ENCODE measurements at regions not wholly inside any gene's neighbourhood (a gene's known extent, or its start where the extent isn't known, plus 50 kb on each side); places are given as distances from the start of the nearest gene placed in this dataset.

- TF ChIP-seq CTCF (IDR thresholded peaks at IDR 0.05) (no peak), EP300 (IDR thresholded peaks at IDR 0.05) (no peak), POLR2AphosphoS5 (IDR thresholded peaks at IDR 0.05) (no peak)
Observed at GRCh38 chr17:34006126-34006525, 249.0 kb upstream of the CCL2 start.
